Right lobe of liver (tissue), 4 donors: ENCODE measurements at regions not wholly inside any gene's neighbourhood (a gene's known extent, or its start where the extent isn't known, plus 50 kb on each side); places are given as distances from the start of the nearest gene placed in this dataset.

ENCODE experiments used
- POLR2A ChIP-seq: fragments of 450-650 bp; IDR thresholded peaks from one replicate; pipeline ENCODE4 v1.6.1; 2017; ENCODE audit warnings: antibody characterized with exemption, mild to moderate bottlenecking
- TF ChIP-seq, protein P1 (sequence below), 4 donors: fragments of 200-600 bp in 3 of 4; fragments of 450-650 bp in 1 of 4; IDR thresholded peaks; one replicate each; pipeline versions ENCODE4 v1.5.1 to v1.8.0; 2016 to 2022; ENCODE audit warnings: antibody characterized with exemption in 4 of 4, mild to moderate bottlenecking in 2 of 4
- donor health status: DM: no; HTN: no; CAD: no.
- donor health status: DM: no; HTN: no; CAD: no.
- donor health status: DM: no; HTN: yes; CAD: no.

DNA sequence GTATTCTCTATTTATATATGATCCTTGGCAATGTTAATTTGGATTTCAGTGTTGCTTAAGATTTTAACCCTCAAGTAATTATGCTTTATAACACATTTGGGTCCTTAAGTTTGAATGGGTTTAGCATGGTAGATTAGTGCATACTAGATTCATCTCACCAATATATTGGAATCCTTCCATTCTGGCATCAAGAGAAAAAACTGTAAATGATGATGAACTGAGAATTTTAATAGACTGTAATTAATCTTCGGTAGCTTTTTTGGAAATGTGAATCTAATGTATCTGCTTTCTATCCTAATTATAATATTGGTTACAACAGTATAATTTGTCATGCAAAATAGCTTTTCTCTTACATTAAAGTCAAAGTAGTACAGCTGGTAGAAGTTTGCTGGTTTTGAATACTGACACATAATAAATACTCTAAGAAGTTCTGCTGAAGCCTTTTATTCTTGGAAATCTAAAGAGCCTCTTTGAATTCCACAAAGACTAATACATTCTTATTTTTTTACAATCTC, 279.8 kb downstream of the AMY1C start:
- TF ChIP-seq, protein P1, sequence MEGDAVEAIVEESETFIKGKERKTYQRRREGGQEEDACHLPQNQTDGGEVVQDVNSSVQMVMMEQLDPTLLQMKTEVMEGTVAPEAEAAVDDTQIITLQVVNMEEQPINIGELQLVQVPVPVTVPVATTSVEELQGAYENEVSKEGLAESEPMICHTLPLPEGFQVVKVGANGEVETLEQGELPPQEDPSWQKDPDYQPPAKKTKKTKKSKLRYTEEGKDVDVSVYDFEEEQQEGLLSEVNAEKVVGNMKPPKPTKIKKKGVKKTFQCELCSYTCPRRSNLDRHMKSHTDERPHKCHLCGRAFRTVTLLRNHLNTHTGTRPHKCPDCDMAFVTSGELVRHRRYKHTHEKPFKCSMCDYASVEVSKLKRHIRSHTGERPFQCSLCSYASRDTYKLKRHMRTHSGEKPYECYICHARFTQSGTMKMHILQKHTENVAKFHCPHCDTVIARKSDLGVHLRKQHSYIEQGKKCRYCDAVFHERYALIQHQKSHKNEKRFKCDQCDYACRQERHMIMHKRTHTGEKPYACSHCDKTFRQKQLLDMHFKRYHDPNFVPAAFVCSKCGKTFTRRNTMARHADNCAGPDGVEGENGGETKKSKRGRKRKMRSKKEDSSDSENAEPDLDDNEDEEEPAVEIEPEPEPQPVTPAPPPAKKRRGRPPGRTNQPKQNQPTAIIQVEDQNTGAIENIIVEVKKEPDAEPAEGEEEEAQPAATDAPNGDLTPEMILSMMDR (IDR thresholded peaks at IDR 0.05): no peak
- TF ChIP-seq POLR2A: no peak
